GM19043 (cell line): ENCODE measurements at regions not wholly inside any gene's neighbourhood (a gene's known extent, or its start where the extent isn't known, plus 50 kb on each side); places are given as distances from the start of the nearest gene placed in this dataset.

Experiments
- ATAC-seq: cut with Tn5 transposase; IDR thresholded peaks from one replicate; pipeline ENCODE4 v1.9.1; 2021; ENCODE audit warnings: low read depth; ENCODE audit not compliant: unreplicated experiment

DNA sequence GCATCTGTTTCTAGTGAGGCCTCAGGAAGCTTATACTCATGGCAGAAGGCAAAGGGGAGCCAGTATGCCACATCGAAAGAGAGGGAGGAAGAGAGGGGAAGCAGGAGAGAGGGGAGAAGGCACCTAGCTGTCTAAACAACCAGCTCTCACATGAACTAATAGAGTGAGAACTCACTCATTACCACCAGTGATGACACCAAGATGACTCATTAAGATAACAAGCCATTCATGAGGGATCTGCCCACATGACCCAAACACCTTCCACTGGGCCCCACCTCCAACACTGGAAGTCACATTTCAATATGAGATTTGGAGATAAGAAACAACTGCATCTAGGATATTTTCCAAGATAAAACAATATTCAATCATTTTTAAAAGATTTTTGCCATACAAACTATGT lies 753.9 kb upstream of the ZEB2 start:
- ATAC-seq: no peak

DNA sequence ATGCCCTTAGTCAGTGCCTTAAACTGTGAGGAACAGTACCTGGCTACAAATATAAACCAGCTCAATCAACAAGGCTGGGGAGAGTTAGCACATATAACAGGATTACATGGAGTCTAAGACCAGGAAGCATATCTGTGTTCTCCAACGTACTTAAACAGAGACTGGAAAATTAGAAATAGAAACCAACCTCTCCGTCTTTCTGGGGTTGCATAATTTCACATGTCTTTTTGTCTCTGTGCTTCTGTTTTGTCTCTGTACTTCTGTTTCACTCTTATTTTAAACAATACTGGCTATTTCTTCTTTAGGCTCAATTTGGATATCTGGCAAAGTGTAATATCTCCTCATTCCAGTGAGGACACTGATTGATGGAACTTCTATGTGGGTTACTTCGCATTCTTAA lies 749.0 kb upstream of the ZEB2 start:
- no peak for ATAC-seq

DNA sequence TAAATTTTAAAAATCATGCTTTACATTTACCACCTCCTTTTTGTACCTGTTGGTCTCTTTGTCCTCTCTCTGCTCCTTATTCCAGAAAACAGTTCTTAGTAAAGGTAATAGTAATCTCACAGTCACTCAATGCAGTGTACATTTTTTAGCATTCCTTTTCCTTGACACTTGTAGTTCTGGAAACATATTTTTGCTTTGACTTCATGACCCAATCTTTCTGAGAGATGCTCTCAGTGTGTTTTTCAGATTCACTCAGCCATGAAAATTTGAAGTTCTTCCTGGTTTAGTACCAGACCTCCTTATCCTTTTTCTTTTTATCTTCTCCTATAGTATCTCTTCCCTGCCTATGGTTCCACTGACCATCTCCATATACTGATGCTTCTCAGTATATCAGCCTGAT lies 747.5 kb upstream of the ZEB2 start:
- ATAC-seq: no peak

DNA sequence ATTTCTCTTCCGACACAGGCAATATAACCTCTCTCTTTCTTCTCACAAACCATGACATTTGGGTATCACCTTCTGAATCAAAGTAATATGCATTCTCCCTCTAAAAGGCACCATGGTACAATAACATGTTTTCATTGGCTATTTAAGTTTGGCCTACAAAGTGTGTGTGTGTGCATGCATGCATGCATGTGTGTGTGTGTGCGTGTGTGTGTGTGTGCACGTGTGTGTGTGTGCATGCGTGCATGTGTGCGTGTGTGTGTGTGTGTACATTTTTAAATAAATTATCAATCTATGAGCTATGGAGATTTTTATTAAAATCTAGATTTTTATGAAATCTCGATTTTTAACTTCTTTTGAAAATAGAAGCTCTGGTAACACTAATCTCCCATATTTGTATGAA lies 745.3 kb upstream of the ZEB2 start:
- ATAC-seq: no peak

DNA sequence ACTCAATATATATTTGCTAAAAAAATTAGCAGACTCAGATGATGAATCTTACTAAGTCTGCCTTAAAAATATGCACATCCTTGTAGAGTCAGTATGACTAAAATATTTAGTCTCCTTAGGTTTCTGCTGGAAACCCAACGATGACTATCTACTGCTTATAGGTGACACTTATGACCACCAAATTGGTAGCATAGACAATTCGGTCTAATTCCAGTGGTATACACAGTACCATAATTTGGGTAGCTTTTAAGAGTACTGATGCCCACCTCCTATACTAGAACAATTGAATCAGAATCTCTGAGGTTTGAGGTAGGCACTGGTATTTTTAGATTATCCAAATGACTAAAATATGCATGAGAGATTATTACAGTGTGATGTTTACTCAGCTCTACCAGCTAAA lies 740.8 kb upstream of the ZEB2 start:
- ATAC-seq: no peak

DNA sequence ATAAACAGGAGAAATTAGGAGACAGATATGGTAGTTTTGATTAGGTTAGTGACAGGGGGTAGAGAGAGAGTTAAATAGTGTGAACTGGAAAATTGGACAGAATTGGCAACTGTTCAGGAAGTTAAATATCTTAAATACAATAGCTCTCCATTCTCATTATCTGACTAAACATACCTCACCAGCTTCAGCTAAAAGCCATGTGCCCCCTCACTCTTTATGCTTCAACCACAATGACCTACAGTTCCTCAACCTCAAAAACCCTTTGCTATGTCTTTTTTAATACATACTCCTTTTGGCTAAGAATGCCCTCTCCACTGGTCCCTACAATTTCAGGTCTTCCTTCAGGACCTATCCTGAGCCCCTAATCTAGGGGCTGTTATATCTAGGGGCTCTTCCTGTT lies 740.2 kb upstream of the ZEB2 start:
- ATAC-seq: no peak

DNA sequence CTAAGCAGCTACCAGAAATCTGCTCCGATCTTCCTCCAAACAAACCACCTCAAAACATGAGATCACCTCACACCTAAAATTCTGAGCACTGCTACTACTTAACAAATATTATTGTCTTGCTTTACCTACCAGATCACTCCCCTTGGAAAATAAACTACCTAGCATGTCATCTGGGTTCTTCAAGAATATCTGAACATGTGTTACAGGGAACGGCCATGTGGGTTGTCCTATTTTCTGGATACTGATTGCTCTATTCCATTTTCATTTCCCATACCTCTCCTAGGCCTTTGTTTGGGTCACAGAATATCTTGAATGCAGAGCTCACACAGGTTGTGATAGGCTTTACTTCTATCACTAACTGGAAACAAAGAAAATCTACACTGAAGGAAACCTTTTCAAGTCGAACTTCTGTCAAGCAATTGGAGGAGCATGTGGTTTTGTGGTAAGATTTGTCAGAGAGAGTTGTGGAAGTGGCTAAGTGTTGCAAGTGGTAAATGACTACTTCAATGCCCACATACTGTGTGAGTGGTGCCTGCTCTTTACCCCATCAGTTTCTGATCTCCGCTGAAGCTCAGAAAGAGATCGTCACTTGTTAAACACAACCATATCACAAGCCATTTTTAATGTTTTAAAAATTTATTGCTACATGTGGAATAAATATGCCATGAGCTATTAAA lies 739.1 kb upstream of the ZEB2 start:
- no peak for ATAC-seq

DNA sequence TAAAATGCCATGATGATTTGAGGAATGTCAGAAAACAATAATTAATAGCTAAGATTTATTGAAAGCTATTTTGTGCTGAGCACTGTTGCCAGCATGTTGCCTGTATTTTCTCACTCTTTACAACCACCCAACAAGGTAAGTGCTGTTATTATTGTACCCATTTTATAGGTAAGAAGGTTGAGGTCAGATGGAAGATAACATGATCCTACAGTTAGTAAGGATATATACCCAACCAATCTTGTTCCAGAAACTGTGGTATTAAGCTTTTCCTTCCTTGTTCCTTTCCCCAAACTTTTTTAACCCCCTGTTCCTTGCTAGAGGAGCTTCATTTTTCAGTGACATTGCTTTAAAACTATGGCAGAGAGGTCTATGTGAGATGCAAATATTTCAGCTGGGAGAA lies 738.0 kb upstream of the ZEB2 start:
- no peak for ATAC-seq

DNA sequence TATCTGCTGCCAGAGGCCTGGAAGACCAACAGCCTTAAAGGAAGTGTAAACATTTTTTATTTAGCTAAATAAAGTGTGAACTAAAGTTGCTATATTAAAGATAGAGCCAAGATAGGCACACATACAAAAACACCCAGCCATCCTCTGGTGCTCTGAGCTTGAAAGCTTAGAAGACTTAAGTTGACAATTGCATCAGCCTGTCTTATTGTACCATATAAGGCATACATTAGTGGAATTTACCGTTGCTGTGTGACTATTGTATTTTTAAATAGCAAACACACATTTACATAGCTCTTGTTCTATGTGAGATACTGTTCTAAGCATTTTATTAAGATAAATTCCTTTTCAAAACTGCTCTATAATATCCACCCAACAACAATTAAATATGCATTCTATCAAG lies 736.6 kb upstream of the ZEB2 start:
- no peak for ATAC-seq

DNA sequence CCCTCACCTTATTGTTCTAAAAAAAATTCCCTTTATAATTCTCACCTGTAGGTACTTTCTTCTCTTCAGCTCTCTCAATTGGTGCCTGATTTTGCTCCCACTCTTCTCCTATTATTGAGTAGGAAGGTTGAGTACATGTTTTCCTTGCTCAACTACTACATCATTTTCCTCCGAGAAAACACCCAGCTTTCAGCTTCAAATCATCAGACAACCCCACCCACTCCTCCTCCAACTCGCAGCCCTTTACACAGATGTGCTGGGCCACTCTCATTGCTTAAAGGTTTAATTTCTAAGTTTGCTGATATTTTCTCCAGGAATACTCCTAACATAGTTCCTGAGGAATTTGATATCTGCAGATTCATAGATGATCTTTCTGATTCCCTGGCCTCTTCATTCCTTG lies 734.4 kb upstream of the ZEB2 start:
- no peak for ATAC-seq

DNA sequence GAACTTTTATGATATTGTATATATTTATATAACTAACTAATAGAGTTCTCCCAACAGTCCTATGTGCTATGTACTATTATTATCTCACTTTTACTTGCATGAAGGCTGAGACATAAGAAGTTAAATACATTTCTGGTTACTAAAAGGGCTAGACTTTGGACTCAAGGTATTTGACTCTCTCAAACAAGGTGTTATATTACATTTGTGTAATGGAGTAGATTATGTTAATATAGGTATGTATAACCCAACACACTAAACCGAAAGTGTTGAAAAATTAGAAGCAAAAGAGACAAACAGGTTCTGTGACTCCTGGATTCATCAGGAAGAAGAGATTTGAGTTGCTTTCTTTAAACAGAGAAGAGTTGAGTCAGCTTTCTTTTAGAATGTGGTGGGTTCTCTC lies 733.6 kb upstream of the ZEB2 start:
- no peak for ATAC-seq

DNA sequence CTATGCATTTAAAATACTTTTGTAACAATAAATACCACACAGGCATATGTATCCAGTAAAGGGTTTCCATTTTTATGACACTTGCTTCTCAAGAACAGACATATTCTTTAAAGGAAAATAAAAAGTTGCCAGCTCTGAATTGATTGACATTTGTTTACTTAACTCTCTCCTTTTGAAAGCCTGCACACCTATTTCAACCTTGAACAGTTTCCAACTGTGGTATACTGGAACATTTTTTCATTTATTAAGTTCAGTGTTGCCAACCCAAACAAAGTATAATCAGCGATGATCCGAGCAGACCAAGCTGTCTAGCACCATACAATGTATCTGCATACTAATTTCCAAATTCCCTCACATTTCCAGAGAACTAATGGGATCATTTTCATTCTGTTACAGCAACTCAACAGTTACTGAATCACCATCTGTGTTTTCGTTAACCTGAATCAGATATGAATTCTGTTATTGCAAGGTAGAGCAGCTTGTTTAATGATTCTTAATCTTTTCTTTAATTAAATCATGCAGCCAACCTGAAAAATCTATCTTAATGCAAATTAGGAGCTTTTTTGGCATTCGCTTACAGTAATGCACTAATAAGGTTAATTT lies 725.5 kb upstream of the ZEB2 start:
- ATAC-seq: no peak

DNA sequence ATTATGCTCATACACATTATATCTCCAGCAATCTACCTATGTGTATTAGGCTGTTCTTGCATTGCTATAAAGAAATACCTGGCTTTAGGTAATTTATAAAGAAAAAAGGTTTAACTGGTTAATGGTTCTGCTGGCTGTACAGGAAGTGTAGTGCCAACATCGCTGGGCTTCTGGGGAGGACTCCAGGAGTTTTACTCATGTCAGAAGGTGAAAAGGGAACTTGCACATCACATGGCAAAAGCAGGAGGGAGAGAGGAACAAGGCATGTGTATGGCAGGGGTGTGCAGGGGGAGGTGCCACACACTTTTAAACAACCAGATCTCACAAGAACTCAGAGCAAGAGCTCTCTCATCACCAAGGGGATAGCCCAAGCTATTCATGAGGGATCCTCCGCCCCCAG lies 715.4 kb upstream of the ZEB2 start:
- no peak for ATAC-seq

DNA sequence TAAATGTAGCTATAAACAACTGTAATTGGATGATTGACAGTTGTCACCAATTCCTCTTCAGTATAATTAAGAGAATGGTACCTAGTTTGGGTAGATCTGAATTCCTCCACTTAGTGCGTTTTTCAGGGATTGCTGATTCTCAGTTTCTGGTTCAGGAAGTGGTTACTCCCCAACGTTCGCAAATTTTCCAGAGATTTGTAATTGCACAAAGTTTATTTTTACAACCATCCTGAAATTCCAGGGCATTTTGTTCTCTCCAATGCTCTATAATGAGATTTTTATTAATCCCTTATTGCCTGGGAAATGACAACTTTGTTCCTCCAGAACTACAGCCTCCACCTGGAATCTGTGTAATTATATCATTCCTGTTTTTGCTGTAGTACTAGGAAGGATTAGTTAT lies 710.6 kb upstream of the ZEB2 start:
- no peak for ATAC-seq

DNA sequence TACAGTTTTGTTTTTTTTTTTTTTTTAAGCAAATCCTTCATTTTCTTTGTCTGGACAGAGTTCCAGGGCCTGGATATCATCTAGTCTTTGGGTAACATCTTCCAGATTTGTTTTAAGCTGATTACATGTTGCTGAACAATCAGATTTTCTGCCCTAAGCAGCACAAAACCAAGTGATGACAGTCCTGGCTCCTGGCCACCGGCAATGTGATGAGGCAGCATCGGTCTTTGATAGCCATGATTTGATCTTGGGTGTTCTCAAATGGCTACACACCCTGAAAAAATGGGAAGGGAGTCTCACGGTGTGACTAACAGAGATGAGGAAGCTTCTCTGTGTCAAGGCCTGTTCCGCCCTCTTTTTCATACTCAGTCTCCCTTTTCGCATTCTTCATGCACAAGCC lies 708.6 kb upstream of the ZEB2 start:
- no peak for ATAC-seq

DNA sequence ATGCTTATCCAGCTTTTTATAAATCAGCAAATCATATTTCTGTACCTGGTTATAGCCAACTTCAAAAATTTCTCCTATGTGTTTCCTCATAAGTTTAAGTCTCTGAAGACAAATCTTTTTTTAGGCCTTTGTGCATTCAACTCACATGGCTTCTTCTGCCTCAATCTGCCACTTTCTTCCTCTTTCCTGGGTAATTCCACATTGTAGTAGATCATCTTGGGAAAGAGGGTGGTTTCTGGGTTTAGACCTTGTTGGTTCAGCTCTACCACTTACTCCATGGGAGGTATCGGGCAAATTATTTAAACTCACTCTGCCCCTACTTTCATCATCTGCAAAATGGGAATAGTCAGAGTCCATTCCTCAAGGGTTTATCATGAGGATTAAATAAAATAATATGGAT lies 707.0 kb upstream of the ZEB2 start:
- ATAC-seq: no peak

DNA sequence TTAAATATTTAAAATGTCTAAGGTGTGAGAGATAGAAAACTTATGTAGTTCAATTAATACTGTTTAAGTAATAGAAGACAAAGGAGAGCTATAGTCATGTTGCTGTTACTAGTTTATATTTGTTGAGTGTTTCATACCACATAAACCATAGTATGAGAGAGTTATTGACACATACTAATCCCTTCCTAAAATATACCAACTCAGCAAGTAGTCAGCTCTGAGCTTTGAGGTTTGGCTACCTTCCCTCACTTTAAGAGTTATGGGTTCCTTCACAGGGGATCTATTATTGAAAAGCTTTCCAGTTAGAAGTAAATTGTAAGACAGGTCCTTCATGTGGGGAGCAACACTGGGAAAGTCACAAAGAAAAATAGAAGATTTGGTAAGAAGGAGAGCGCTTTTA lies 701.6 kb upstream of the ZEB2 start:
- ATAC-seq: no peak

DNA sequence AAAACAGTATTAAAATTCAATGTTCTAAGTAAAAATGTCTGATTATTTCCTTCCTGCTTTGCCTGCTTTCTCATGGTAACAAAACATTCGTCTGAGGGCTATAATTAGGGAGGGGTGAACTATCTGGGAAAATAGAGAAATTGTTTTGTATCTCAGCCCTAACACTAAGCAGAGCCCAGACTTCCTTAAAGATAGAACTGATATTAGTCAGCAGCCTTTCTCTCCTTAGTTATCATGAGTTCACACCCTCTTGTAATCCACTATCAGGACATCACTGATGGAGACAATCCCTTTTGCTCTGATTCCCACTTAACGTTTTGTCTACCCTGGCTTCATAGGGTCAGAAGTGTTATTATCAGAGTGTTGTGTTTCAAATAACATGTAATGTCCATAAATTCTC lies 701.1 kb upstream of the ZEB2 start:
- ATAC-seq: no peak

DNA sequence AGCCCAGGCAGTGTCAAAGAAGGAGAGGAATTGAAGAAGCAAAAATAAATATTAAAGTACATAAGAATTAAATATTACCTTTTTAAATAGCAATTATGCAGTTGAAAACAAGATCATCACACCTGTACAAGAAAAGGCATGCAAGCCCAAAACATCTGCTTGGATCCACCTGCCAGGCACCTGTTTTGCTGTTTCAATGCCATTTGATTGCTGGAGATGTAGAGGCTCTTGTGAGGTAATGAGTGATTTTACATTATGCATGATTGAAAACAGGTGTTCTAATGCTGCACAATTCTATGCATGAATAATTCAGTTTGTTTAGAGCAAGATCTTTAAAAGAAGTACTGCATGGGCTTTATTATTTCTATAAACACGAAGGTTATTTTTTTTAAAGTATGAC lies 700.6 kb upstream of the ZEB2 start:
- no peak for ATAC-seq

DNA sequence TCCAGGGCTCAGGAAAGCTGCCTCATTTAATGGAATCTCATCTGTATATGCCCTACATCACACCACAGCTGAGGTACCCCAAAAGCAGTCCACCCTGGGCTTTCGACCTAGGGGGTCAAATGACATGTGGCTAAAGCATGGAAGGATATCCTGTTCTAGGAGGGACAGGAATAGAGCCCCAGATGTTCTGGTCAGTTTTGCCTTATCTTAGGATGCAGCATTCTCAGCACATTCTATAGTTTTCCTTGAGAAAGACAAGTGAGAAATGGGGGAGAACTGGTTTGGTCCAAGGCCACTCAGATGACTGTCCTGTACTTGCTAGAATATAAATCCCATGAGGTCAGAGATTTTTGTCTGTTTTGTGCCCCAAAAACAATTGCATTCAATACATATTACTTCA lies 688.0 kb upstream of the ZEB2 start:
- ATAC-seq: no peak

DNA sequence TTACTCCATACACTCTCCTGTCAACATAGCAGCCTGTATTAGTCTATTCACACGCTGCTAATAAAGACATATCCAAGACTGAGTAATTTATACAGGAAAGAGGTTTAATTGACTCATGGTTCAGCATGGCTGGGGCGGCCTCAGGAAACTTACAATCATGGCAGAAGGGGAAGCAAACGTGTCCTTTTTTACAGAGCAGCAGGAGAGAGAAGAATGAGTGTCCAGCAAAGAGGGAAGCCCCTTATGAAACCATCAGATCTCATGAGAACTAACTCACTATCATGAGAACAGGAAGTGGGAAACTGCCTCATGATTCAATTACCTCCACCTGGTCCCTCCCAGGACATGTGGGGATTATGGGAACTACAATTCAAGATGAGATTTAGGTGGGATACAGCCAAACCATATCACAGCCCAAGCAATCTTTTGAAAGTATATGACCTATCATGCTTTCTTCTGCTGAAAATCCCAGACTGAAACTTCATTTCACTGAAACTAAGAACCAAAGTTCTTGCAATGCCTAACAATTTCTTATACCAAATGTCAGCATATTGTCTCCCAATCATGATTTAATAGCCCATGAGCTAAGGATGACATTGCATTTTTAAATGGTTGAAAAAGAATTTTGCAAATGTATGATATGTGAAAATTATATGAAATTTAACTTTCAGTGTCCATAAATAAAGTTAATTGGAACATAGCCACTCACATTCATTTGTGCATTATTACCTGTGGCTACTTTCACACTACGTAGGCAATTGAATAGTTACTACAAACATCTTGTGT lies 686.8 kb upstream of the ZEB2 start:
- ATAC-seq: no peak

DNA sequence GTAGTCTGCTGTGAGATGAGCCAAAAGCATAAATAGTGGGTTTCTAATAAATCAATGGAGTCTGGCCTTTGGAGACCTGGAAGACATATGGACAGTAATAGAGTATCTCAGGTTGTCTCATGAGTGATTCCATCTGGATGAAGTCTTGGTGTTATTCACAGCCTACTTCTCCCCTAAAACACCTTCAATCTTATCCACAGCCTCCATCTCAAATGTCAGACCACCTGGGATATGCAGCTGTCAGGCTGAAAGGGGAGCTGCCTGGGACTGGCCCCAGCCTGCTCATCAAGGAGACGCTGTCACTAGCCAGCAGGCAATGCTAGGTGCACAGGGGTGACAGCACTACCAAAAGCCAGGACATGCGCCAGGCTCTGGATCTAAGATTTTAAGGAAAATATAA lies 684.0 kb upstream of the ZEB2 start:
- ATAC-seq: no peak
